Heart left ventricle (tissue), 16 donors: ENCODE measurements at regions not wholly inside any gene's neighbourhood (a gene's known extent, or its start where the extent isn't known, plus 50 kb on each side); places are given as distances from the start of the nearest gene placed in this dataset.

Experiments
- ATAC-seq, 4 donors: fragments of 200-7000 bp; cut with Tn5 transposase; one replicate each; pipeline ENCODE4 v1.9.1; 2020 to 2022; ENCODE audit warnings: moderate library complexity in 4 of 4, mild to moderate bottlenecking in 3 of 4, moderate number of reproducible peaks in 1 of 4
- DNase-seq, 5 donors: peaks; one replicate each; pipeline ENCODE4 v3.0.0-alpha.2; 2020
- H3K27ac ChIP-seq, 12 donors: fragments of 200-600 bp; sonication (generic) in 4 of 12; one replicate each; pipeline versions ENCODE4 v1.5.0 to v1.8.0; 2016 to 2022; ENCODE audit warnings: mild to moderate bottlenecking in 2 of 12
- H3K27me3 ChIP-seq, 9 donors: fragments of 200-600 bp; sonication (generic) in 2 of 9; one replicate each; pipeline versions ENCODE4 v1.5.1 to v1.8.0; 2016 to 2022; ENCODE audit warnings: mild to moderate bottlenecking in 3 of 9
- H3K36me3 ChIP-seq, 9 donors: fragments of 200-600 bp; sonication (generic) in 2 of 9; one replicate each; pipeline versions ENCODE4 v1.5.0 to v1.8.0; 2018 to 2022; ENCODE audit warnings: mild to moderate bottlenecking in 2 of 9
- H3K4me1 ChIP-seq, 12 donors: fragments of 200-600 bp; sonication (generic) in 4 of 12; one replicate each; pipeline versions ENCODE4 v1.5.0 to v1.8.0; 2016 to 2022; ENCODE audit warnings: mild to moderate bottlenecking in 3 of 12
- H3K4me3 ChIP-seq, 12 donors: fragments of 200-600 bp; sonication (generic) in 4 of 12; one replicate each; pipeline versions ENCODE4 v1.5.0 to v1.8.0; 2017 to 2022; ENCODE audit warnings: mild to moderate bottlenecking in 9 of 12, moderate library complexity in 4 of 12
- H3K9me3 ChIP-seq, 12 donors: fragments of 200-600 bp; sonication (generic) in 4 of 12; one replicate each; pipeline versions ENCODE4 v1.5.0 to v1.8.0; 2016 to 2022; ENCODE audit warnings: mild to moderate bottlenecking in 1 of 12
- CTCF ChIP-seq, 12 donors: fragments of 200-600 bp; sonication (generic) in 4 of 12; IDR thresholded peaks; one replicate each; pipeline versions ENCODE4 v1.5.0 to v1.8.0; 2018 to 2022; ENCODE audit warnings: antibody characterized with exemption in 12 of 12, mild to moderate bottlenecking in 5 of 12
- POLR2A ChIP-seq, 2 donors: fragments of 450-650 bp; IDR thresholded peaks; one replicate each; pipeline ENCODE4 v1.6.1; 2017; ENCODE audit warnings: antibody characterized with exemption in 2 of 2, mild to moderate bottlenecking in 2 of 2, moderate library complexity in 2 of 2
- WGBS, 4 donors: extraction: QIAGEN DNeasy Blood & Tissue Kit in 2 of 4; methylation state at CpG; one replicate each; pipeline versions ENCODE4 v1.1.5 to v1.1.7; 2013 to 2018; 5-methylcytosine and 5-hydroxymethylcytosine counted together
- intact Hi-C, 10 donors: fragments of 100-400 bp; cut with DNase I; formaldehyde crosslinking; loops; one replicate each; pipeline versions ENCODE4 v1.11.1 to v1.14.2; 2022
- donor health status: ischemic (EF 13 %, LVEDD 7.1; RV severe dilation, severe dysfunction).
- donor health status: healthy with polysubstance abuse.
- donor health status: DM: no; HTN: yes; CAD: no.
- donor health status: DM: no; HTN: no; CAD: no.
- donor health status: ischemic (EF 25% LVEDD 6.9; RV normal size, moderate dysfunction).
- donor health status: ischemic (EF 25% LVEDD 5.7; RV mildly dilated, moderate dysfunction).
- donor health status: healthy.
- donor health status: DM: yes; HTN: yes; CAD: no.
- donor health status: ischemic (EF 35%, LVEDD 5.7; RV mildly dilated, moderate dysfunction).
- donor health status: nonischemic (EF 11% LVEDD 7.7; RV severe dilation, severe dysfunction).
- donor health status: DM: yes; HTN: yes; CAD: no.
- donor health status: PGD.
- donor health status: ischemic (EF 29% LVEDD 5.4; RV normal size, mild dysfunction).
- donor health status: nonischemic (EF 23%, LVEDD 6.1; RV moderate dilation, normal function).

GRCh38 chr7:96495751-96496216, 173.9 kb upstream of the SLC25A13 start:
- Histone ChIP-seq H3K4me3 (no peak overlapping the region), H3K9me3 (no peaks in the 10 kb centered on the region), H3K27me3 (no peaks in the 10 kb centered on the region), H3K4me1 (no peaks in the 10 kb centered on the region), H3K36me3 (no peaks in the 10 kb centered on the region), H3K27ac (no peak overlapping the region)
- no peak for DNase-seq
- TF ChIP-seq POLR2A (IDR thresholded peaks at IDR 0.05) (no peak), CTCF (IDR thresholded peaks at IDR 0.05) (no peak)
- no peak for ATAC-seq
- 68 to 75% (median 71%) methylated on average over 6 of the region's 6 CpGs for WGBS, 4 donors
- intact Hi-C loops, result no loop called here

- 65 to 79% (median 72%) methylated on average over 4 of the region's 4 CpGs for WGBS, 4 donors
- no peaks in the 10 kb centered on the region for H3K27me3 ChIP-seq
- H3K4me3 ChIP-seq, result no peak overlapping the region
- ATAC-seq, result no peak
- H3K9me3 ChIP-seq, result no peaks in the 10 kb centered on the region
- no peak for DNase-seq
- no peaks in the 10 kb centered on the region for H3K4me1 ChIP-seq
- no peak overlapping the region for H3K27ac ChIP-seq
- TF ChIP-seq POLR2A (IDR thresholded peaks at IDR 0.05) (no peak), CTCF (IDR thresholded peaks at IDR 0.05) (no peak)
- intact Hi-C loops, result no loop called here
- H3K36me3 ChIP-seq, result no peaks in the 10 kb centered on the region
Measured at GRCh38 chr7:96486681-96487080, 164.8 kb upstream of the SLC25A13 start.

GRCh38 chr7:96484845-96485244, 162.9 kb upstream of the SLC25A13 start:
- H3K4me3 ChIP-seq, result no peak overlapping the region
- no peaks in the 10 kb centered on the region for H3K4me1 ChIP-seq
- intact Hi-C loops, result no loop called here
- no peaks in the 10 kb centered on the region for H3K36me3 ChIP-seq
- no peak for DNase-seq
- no peak overlapping the region for H3K27ac ChIP-seq
- no peaks in the 10 kb centered on the region for H3K9me3 ChIP-seq
- no peaks in the 10 kb centered on the region for H3K27me3 ChIP-seq
- no peak for ATAC-seq
- 94 to 100% (median 95%) methylated on average over 1 of the region's 1 CpG for WGBS, 4 donors
- TF ChIP-seq CTCF (IDR thresholded peaks at IDR 0.05) (no peak), POLR2A (IDR thresholded peaks at IDR 0.05) (no peak)

- ATAC-seq (no peak), DNase-seq (no peak)
- no peaks in the 10 kb centered on the region for H3K36me3 ChIP-seq
- intact Hi-C loops, result no loop called here
- no peaks in the 10 kb centered on the region for H3K9me3 ChIP-seq
- H3K4me1 ChIP-seq, result no peaks in the 10 kb centered on the region
- WGBS, 4 donors, result 91 to 94% (median 93%) methylated on average over 2 of the region's 2 CpGs
- H3K27me3 ChIP-seq, result no peaks in the 10 kb centered on the region
- TF ChIP-seq POLR2A (IDR thresholded peaks at IDR 0.05), result no peak
- TF ChIP-seq CTCF (IDR thresholded peaks at IDR 0.05), result no peak
- H3K4me3 ChIP-seq, result no peak overlapping the region
- no peak overlapping the region for H3K27ac ChIP-seq
Measured at GRCh38 chr7:96484091-96484490, 162.2 kb upstream of the SLC25A13 start.
